IMR-90 (cell line): ENCODE measurements at regions not wholly inside any gene's neighbourhood (a gene's known extent, or its start where the extent isn't known, plus 50 kb on each side); places are given as distances from the start of the nearest gene placed in this dataset.

Source experiments
- ATAC-seq: fragments of 200-7000 bp; cut with Tn5 transposase; 2 replicates; pipeline ENCODE4 v1.9.1; 2020; ENCODE audit warnings: low read depth, mild to moderate bottlenecking, moderate library complexity
- BruUV-seq: library from RNA; stranded (reverse); fragments of 400-500 nt; replicated peaks from 2 replicates; lab custom pipeline; 2021; lab: Mats Ljungman, UMichigan
- CTCF ChIA-PET: fragments of 300-600 bp; formaldehyde crosslinking; extraction: SDS; loops from one replicate; lab custom pipeline; 2021; ENCODE audit warnings: antibody characterized with exemption; lab: Yijun Ruan, JAX
- POLR2A ChIA-PET: fragments of 300-600 bp; sonication (Branson Sonifier 250); formaldehyde crosslinking; loops from one replicate; lab custom pipeline; 2022; ENCODE audit warnings: antibody characterized with exemption; ENCODE audit not compliant: unreplicated experiment; lab: Charles Lee
- DNase-seq: peaks from one replicate; pipeline ENCODE4 v3.0.0; 2013
- H2AFZ ChIP-seq: replicated peaks from 2 replicates; pipeline ENCODE3; 2013; ENCODE audit warnings: low read length, mild to moderate bottlenecking; ENCODE audit not compliant: poor library complexity
- H2AK5ac ChIP-seq: 2 replicates; pipeline ENCODE4 v1.6.1; 2013; ENCODE audit warnings: low read depth, low read length, inconsistent platforms
- H2AK9ac ChIP-seq: replicated peaks from 2 replicates; pipeline ENCODE3; 2013; ENCODE audit warnings: mild to moderate bottlenecking, low read depth, low read length, moderate library complexity; ENCODE audit not compliant: poor library complexity
- H2BK120ac ChIP-seq: 2 replicates; pipeline ENCODE4 v1.6.1; 2013; ENCODE audit warnings: low read depth, low read length, inconsistent platforms
- H2BK15ac ChIP-seq: 3 replicates; pipeline ENCODE4 v1.6.1; 2013; ENCODE audit warnings: low read depth, low read length, inconsistent platforms
- H2BK20ac ChIP-seq: 2 replicates; pipeline ENCODE4 v1.6.1; 2013; ENCODE audit warnings: low read depth, mild to moderate bottlenecking, inconsistent platforms, low read length, moderate library complexity
- H2BK5ac ChIP-seq: 2 replicates; pipeline ENCODE4 v1.6.1; 2013; ENCODE audit warnings: mild to moderate bottlenecking, low read depth, low read length, inconsistent platforms; ENCODE audit not compliant: poor library complexity, severe bottlenecking
- H3K14ac ChIP-seq: replicated peaks from 2 replicates; pipeline ENCODE4 v1.6.1; 2013; ENCODE audit warnings: low read depth, low read length, inconsistent platforms
- H3K18ac ChIP-seq: 2 replicates; pipeline ENCODE4 v1.6.1; 2013; ENCODE audit warnings: low read depth, low read length, control low read depth
- H3K23ac ChIP-seq: 2 replicates; pipeline ENCODE4 v1.6.1; 2013; ENCODE audit warnings: low read depth, low read length, inconsistent platforms
- H3K27ac ChIP-seq: 2 replicates; pipeline ENCODE4 v1.5.1; 2013; ENCODE audit warnings: mild to moderate bottlenecking, control low read depth, low read length; ENCODE audit not compliant: insufficient read depth
- H3K27me3 ChIP-seq: 2 replicates; pipeline ENCODE4 v1.6.1; 2013; ENCODE audit warnings: low read length; ENCODE audit not compliant: control insufficient read depth, insufficient read depth
- H3K36me3 ChIP-seq: 2 replicates; pipeline ENCODE4 v1.6.1; 2013; ENCODE audit warnings: low read length, mixed read lengths; ENCODE audit not compliant: control insufficient read depth, insufficient read depth
- H3K4ac ChIP-seq: 2 replicates; pipeline ENCODE4 v1.6.1; 2013; ENCODE audit warnings: low read depth, low read length, inconsistent platforms
- H3K4me1 ChIP-seq: 2 replicates; pipeline ENCODE4 v1.6.1; 2013; ENCODE audit warnings: low read length, mixed read lengths; ENCODE audit not compliant: control insufficient read depth, insufficient read depth
- H3K4me2 ChIP-seq: 2 replicates; pipeline ENCODE4 v1.6.1; 2013; ENCODE audit warnings: low read depth, mild to moderate bottlenecking, control low read depth, low read length, moderate library complexity
- H3K4me3 ChIP-seq: 2 replicates; pipeline ENCODE4 v1.5.1; 2013; ENCODE audit warnings: low read depth, mild to moderate bottlenecking, control low read depth, low read length, moderate library complexity; ENCODE audit not compliant: insufficient read depth
- H3K56ac ChIP-seq: 2 replicates; pipeline ENCODE4 v1.6.1; 2013; ENCODE audit warnings: low read length, inconsistent platforms; ENCODE audit not compliant: insufficient read depth; ENCODE audit errors: extremely low read depth
- H3K79me1 ChIP-seq, 2 experiments: 2 replicates each; pipeline ENCODE4 v1.6.1; 2013; ENCODE audit warnings: low read length in 2 of 2, inconsistent platforms in 1 of 2, low read depth in 1 of 2
- H3K9ac ChIP-seq: 2 replicates; pipeline ENCODE4 v1.6.1; 2013; ENCODE audit warnings: low read depth, low read length, control low read depth
- H3K9me1 ChIP-seq: 2 replicates; pipeline ENCODE4 v1.6.1; 2013; ENCODE audit warnings: low read length, inconsistent platforms; ENCODE audit not compliant: insufficient read depth
- H3K9me3 ChIP-seq: 2 replicates; pipeline ENCODE4 v1.6.1; 2013; ENCODE audit warnings: low read length; ENCODE audit not compliant: control insufficient read depth, insufficient read depth
- H4K20me1 ChIP-seq: 2 replicates; pipeline ENCODE4 v1.6.1; 2013; ENCODE audit warnings: low read length, inconsistent platforms; ENCODE audit not compliant: insufficient read depth
- H4K5ac ChIP-seq: 2 replicates; pipeline ENCODE4 v1.6.1; 2013; ENCODE audit warnings: mild to moderate bottlenecking, low read depth, low read length, control low read depth
- H4K8ac ChIP-seq, 2 experiments: 2 replicates each; pipeline ENCODE4 v1.6.1; 2013; ENCODE audit warnings: low read depth in 2 of 2, low read length in 2 of 2, control low read depth in 1 of 2, inconsistent platforms in 1 of 2
- H4K91ac ChIP-seq: 2 replicates; pipeline ENCODE4 v1.6.1; 2013; ENCODE audit warnings: low read depth, low read length, inconsistent platforms; ENCODE audit not compliant: insufficient read depth
- BHLHE40 ChIP-seq: fragments of 150-350 bp; IDR thresholded peaks from 2 replicates; pipeline ENCODE4 v1.6.1; 2016; ENCODE audit warnings: mild to moderate bottlenecking, low read depth, low read length
- MAFK ChIP-seq: IDR thresholded peaks from 2 replicates; pipeline ENCODE4 v1.6.1; 2012; ENCODE audit warnings: low read depth, low read length, improper control_type of control experiment
- MAZ ChIP-seq: IDR thresholded peaks from 2 replicates; pipeline ENCODE4 v1.6.1; 2012; ENCODE audit warnings: low read depth, mild to moderate bottlenecking, low read length, improper control_type of control experiment, moderate library complexity, borderline replicate concordance
- NFE2L2 ChIP-seq: fragments of 150-350 bp; IDR thresholded peaks from 2 replicates; pipeline ENCODE4 v1.6.1; 2016; ENCODE audit warnings: low read depth, mild to moderate bottlenecking, low read length
- POLR2A ChIP-seq: IDR thresholded peaks from 2 replicates; pipeline ENCODE4 v1.6.1; 2012; ENCODE audit warnings: mild to moderate bottlenecking, low read depth, low read length
- RCOR1 ChIP-seq: IDR thresholded peaks from 2 replicates; pipeline ENCODE4 v1.6.1; 2012; ENCODE audit warnings: mild to moderate bottlenecking, low read length, improper control_type of control experiment; ENCODE audit not compliant: insufficient replicate concordance
- RFX5 ChIP-seq: IDR thresholded peaks from 2 replicates; pipeline ENCODE4 v1.8.0; 2012; ENCODE audit warnings: low read depth, mild to moderate bottlenecking, low read length, moderate library complexity
- WGBS, 2 experiments: methylation state at CpG; one replicate each; pipeline versions ENCODE4 v1.1.5 to v1.1.7; 2013; ENCODE audit warnings: missing lambda C conversion rate in 2 of 2; ENCODE audit not compliant: insufficient read length in 1 of 2; ENCODE audit errors: extremely low coverage in 2 of 2; 5-methylcytosine and 5-hydroxymethylcytosine counted together
- dilution Hi-C: fragments of 300-500 bp; cut with HindIII; formaldehyde crosslinking; loops from one replicate; pipeline ENCODE4 v1.14.3; 2018; ENCODE audit warnings: low sequenced_read_pairs; ENCODE audit not compliant: unreplicated experiment
- in situ Hi-C: fragments of 300-500 bp; cut with MboI; formaldehyde crosslinking; loops from 3 replicates; pipeline ENCODE4 v1.14.3; 2019; ENCODE audit warnings: low sequenced_read_pairs, inconsistent platforms, mixed read lengths
- intact Hi-C: fragments of 100-400 bp; cut with micrococcal nuclease; formaldehyde crosslinking; loops from 2 replicates; pipeline ENCODE4 v1.10.0; 2022
- TF ChIP-seq, protein P1 (sequence below): fragments of 150-350 bp; IDR thresholded peaks from 2 replicates; pipeline ENCODE4 v1.6.1; 2017; ENCODE audit warnings: mild to moderate bottlenecking, antibody characterized with exemption, low read length, low read depth
- TF ChIP-seq, protein P2 (sequence below): fragments of 150-350 bp; IDR thresholded peaks from 2 replicates; pipeline ENCODE4 v1.6.1; 2016; ENCODE audit warnings: low read depth, mild to moderate bottlenecking, low read length, moderate library complexity, borderline replicate concordance

DNA sequence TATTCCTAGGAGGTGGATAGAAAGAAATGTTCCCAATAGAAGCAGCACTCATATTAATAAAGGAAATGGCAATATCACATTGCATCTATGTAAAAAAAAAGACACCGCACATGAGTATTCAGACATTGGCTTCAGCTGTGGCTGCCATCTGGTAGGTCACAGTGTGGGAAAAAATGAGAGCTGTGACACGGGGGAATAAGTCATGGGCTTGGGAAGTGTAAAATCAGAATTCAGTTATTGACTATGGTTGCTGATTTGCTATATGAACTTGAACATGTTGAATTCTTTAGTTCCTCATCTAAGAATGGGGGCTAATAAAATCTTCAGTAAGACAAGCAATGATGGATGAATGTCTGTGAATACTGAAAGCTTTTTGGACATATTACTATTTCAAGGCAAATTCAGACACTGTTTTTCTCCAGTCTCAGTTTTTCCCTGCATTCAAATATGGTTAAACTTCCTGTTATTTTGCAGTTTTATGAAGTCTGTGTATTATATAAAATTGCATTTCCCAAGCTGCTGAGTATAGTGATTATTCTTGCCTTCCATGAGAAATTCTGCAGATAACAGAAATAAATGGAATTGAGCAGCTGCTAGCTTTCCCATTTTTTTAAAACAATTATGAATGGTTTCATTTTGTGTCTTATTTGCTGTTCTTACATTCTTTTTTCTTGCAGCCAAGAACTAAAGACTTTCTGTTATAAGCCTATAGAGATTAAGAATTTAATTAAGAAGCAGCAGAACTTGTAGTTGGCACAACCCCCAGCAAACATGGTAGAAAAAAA, 221.0 kb downstream of the ANKRD50 start:
- no peak for ATAC-seq
- CTCF ChIA-PET = no interaction called here
- dilution Hi-C loops = no loop called here

More for the DNA sequence above, 221.0 kb downstream of the ANKRD50 start:
- no peaks in the 10 kb centered on the region for H3K79me1 ChIP-seq
- no peak overlapping the region for H3K9ac ChIP-seq
- no peak overlapping the region for H4K8ac ChIP-seq
- no peak overlapping the region for H3K14ac ChIP-seq
- no peak overlapping the region for H3K18ac ChIP-seq
- no peak overlapping the region for H3K56ac ChIP-seq
- POLR2A ChIA-PET = no interaction called here
- H2AFZ ChIP-seq = no peak overlapping the region
- H2AK5ac ChIP-seq = no peak overlapping the region
- H3K27ac ChIP-seq = no peak overlapping the region
- H2BK5ac ChIP-seq = no peak overlapping the region
- no peak overlapping the region for H2BK120ac ChIP-seq
- H2BK20ac ChIP-seq = no peak overlapping the region
- TF ChIP-seq RCOR1 = no peak
- no peak for TF ChIP-seq BHLHE40
- no peak for TF ChIP-seq MAFK
- TF ChIP-seq POLR2A = no peak
- TF ChIP-seq MAZ = no peak
- TF ChIP-seq, protein P1, sequence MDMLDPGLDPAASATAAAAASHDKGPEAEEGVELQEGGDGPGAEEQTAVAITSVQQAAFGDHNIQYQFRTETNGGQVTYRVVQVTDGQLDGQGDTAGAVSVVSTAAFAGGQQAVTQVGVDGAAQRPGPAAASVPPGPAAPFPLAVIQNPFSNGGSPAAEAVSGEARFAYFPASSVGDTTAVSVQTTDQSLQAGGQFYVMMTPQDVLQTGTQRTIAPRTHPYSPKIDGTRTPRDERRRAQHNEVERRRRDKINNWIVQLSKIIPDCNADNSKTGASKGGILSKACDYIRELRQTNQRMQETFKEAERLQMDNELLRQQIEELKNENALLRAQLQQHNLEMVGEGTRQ = no peak
- no peak for TF ChIP-seq NFE2L2
- no peak for TF ChIP-seq RFX5
- TF ChIP-seq, protein P2, sequence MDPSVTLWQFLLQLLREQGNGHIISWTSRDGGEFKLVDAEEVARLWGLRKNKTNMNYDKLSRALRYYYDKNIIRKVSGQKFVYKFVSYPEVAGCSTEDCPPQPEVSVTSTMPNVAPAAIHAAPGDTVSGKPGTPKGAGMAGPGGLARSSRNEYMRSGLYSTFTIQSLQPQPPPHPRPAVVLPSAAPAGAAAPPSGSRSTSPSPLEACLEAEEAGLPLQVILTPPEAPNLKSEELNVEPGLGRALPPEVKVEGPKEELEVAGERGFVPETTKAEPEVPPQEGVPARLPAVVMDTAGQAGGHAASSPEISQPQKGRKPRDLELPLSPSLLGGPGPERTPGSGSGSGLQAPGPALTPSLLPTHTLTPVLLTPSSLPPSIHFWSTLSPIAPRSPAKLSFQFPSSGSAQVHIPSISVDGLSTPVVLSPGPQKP = no peak
- no peak overlapping the region for H3K4me2 ChIP-seq
- no peak overlapping the region for H3K4me3 ChIP-seq
- H3K9me1 ChIP-seq = no peaks in the 10 kb centered on the region
- H4K5ac ChIP-seq = no peak overlapping the region
- H4K91ac ChIP-seq = no peak overlapping the region
- in situ Hi-C loops (no loop called here), intact Hi-C loops (no loop called here)
- H3K36me3 ChIP-seq = no peaks in the 10 kb centered on the region
- no peak overlapping the region for H3K4ac ChIP-seq
- no peaks in the 10 kb centered on the region for H4K20me1 ChIP-seq
- H3K23ac ChIP-seq = no peak overlapping the region
- DNase-seq = no peak
- no TSS peak for BruUV-seq
- no peaks in the 10 kb centered on the region for H3K4me1 ChIP-seq
- no peaks in the 10 kb centered on the region for H3K27me3 ChIP-seq
- H3K9me3 ChIP-seq = no peaks in the 10 kb centered on the region
- H2AK9ac ChIP-seq = no peak overlapping the region
- no CpG with 5 or more reads among the region's 2 CpGs for WGBS, 2 experiments
- H2BK15ac ChIP-seq = no peak overlapping the region
